OCI-LY7 (cell line): ENCODE measurements at regions not wholly inside any gene's neighbourhood (a gene's known extent, or its start where the extent isn't known, plus 50 kb on each side); places are given as distances from the start of the nearest gene placed in this dataset.

Experiments
- BruUV-seq: library from RNA; stranded (reverse); fragments of 400-500 nt; replicated peaks from 2 replicates; lab custom pipeline; 2021; lab: Mats Ljungman, UMichigan
- CTCF ChIA-PET: fragments of 300-600 bp; sonication (Branson Sonifier 250); formaldehyde crosslinking; loops from one replicate; lab custom pipeline; 2022; ENCODE audit warnings: antibody characterized with exemption; ENCODE audit not compliant: unreplicated experiment; lab: Charles Lee
- POLR2A ChIA-PET: fragments of 300-600 bp; sonication (Branson Sonifier 250); formaldehyde crosslinking; loops from one replicate; lab custom pipeline; 2022; ENCODE audit warnings: antibody characterized with exemption; lab: Charles Lee
- DNase-seq: peaks from one replicate; pipeline ENCODE4 v3.0.0-alpha.2; 2015; ENCODE audit warnings: low spot score
- H2AFZ ChIP-seq: fragments of 200-600 bp; sonication (generic), shearing (Covaris generic); 2 replicates; pipeline ENCODE4 v1.6.1; 2014; ENCODE audit warnings: mild to moderate bottlenecking, antibody characterized with exemption, low read length, moderate library complexity
- H3K27ac ChIP-seq: fragments of 200-600 bp; sonication (generic); 2 replicates; pipeline ENCODE4 v1.5.1; 2014; ENCODE audit warnings: mixed run types, low read depth, mild to moderate bottlenecking, moderate library complexity, low read length, inconsistent platforms; ENCODE audit not compliant: poor library complexity, severe bottlenecking
- H3K36me3 ChIP-seq: fragments of 200-600 bp; sonication (generic); 2 replicates; pipeline ENCODE4 v1.6.1; 2014; ENCODE audit warnings: mild to moderate bottlenecking, antibody characterized with exemption, low read length, moderate library complexity, mixed read lengths; ENCODE audit not compliant: insufficient read depth
- H3K4me1 ChIP-seq: fragments of 200-600 bp; sonication (generic); 2 replicates; pipeline ENCODE4 v1.5.1; 2014; ENCODE audit warnings: mild to moderate bottlenecking, low read length; ENCODE audit not compliant: insufficient read depth, poor library complexity, severe bottlenecking
- H3K4me2 ChIP-seq: fragments of 200-600 bp; sonication (generic); 2 replicates; pipeline ENCODE4 v1.6.1; 2014; ENCODE audit warnings: mild to moderate bottlenecking, low read length
- H3K4me3 ChIP-seq: fragments of 200-600 bp; sonication (generic); 2 replicates; pipeline ENCODE4 v1.5.1; 2014; ENCODE audit warnings: mild to moderate bottlenecking, low read depth, low read length; ENCODE audit not compliant: poor library complexity, severe bottlenecking
- H3K79me2 ChIP-seq: fragments of 200-600 bp; sonication (generic); 2 replicates; pipeline ENCODE4 v1.6.1; 2016; ENCODE audit warnings: low read depth, mild to moderate bottlenecking, low read length, moderate library complexity, mixed read lengths; ENCODE audit not compliant: insufficient read depth
- H3K9me2 ChIP-seq: fragments of 200-600 bp; sonication (generic); 2 replicates; pipeline ENCODE4 v1.6.1; 2016; ENCODE audit warnings: mild to moderate bottlenecking, low read length, mixed read lengths; ENCODE audit not compliant: insufficient read depth
- H3K9me3 ChIP-seq: fragments of 200-600 bp; sonication (generic); 2 replicates; pipeline ENCODE4 v1.6.1; 2014; ENCODE audit warnings: mild to moderate bottlenecking, mixed run types, low read length, mixed read lengths
- H4K20me1 ChIP-seq: fragments of 200-600 bp; sonication (generic); 2 replicates; pipeline ENCODE4 v1.6.1; 2014; ENCODE audit warnings: mild to moderate bottlenecking, antibody characterized with exemption, low read length, moderate library complexity, mixed read lengths; ENCODE audit not compliant: insufficient read depth
- CTCF ChIP-seq: fragments of 200-600 bp; sonication (generic); conservative IDR thresholded peaks from 2 replicates; pipeline ENCODE4 v1.5.1; 2014; ENCODE audit warnings: mild to moderate bottlenecking, antibody characterized with exemption, low read length, moderate library complexity, mixed read lengths
- EZH2phosphoT487 ChIP-seq: fragments of 200-600 bp; sonication (generic); IDR thresholded peaks from 2 replicates; pipeline ENCODE4 v1.6.1; 2018; ENCODE audit warnings: low read depth, borderline replicate concordance, mild to moderate bottlenecking, mixed run types, antibody characterized with exemption, low read length, moderate library complexity, mixed read lengths
- intact Hi-C: fragments of 100-400 bp; cut with micrococcal nuclease; formaldehyde crosslinking; loops from one replicate; pipeline ENCODE4 v1.10.0; 2022; ENCODE audit not compliant: unreplicated experiment

DNA sequence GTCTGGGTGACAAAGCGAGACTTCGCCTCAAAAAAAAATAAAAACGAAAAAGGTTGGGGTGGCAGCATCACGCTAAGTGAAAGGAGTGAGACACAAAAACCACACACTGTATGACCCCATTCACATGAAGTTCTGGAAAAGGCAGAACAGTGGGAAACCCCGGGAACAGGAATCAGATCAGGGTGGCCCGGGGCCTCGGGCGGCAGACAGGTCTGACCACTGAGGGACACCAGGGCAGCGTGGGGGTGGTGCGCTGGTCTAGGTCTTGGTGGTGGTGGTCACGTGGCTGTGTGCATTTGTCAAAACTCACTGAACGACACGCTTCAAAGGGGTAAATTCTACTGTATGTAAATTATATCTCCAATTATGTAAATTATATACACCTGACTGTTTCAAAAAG lies 79.7 kb upstream of the PRR20G start:
- H3K9me3 ChIP-seq: no peaks in the 10 kb centered on the region
- H3K79me2 ChIP-seq: no peaks in the 10 kb centered on the region
- H2AFZ ChIP-seq: no peak overlapping the region
- H3K9me2 ChIP-seq: no peaks in the 10 kb centered on the region
- H3K4me2 ChIP-seq: no peak overlapping the region
- H3K36me3 ChIP-seq: no peaks in the 10 kb centered on the region
- CTCF ChIA-PET: no interaction called here
- TF ChIP-seq CTCF (no peak), EZH2phosphoT487 (no peak)
- intact Hi-C loops: no loop called here
- no peaks in the 10 kb centered on the region for H4K20me1 ChIP-seq
- H3K4me3 ChIP-seq: no peak overlapping the region
- BruUV-seq: no TSS peak
- no peak for DNase-seq
- no peak overlapping the region for H3K27ac ChIP-seq
- no peaks in the 10 kb centered on the region for H3K4me1 ChIP-seq
- POLR2A ChIA-PET: interaction anchor here (0.7 kb wide), 1 partner anchor 1986 kb away, joined by 3 read pairs; no protein-coding TSS in a partner anchor

DNA sequence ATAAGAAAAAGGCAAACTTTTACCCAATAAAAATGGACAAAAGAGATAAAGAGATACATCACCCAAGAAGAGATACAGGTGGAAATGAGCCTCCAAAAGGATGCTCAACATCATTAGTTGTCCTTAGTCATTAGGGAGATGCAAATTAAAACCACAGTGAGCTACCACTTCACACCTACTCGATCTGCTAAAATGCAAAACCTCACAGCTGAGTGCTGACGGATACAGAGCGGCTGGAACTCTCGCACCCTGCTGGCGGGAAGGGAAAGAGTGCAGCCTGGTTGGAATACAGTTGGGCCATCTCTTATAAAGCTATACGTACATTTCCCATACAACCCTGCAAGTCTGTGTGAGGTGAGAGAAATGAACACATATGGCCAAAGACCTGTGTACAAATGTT lies 78.5 kb upstream of the PRR20G start:
- no TSS peak for BruUV-seq
- no peak overlapping the region for H2AFZ ChIP-seq
- H3K4me1 ChIP-seq: no peaks in the 10 kb centered on the region
- no peak for DNase-seq
- TF ChIP-seq CTCF: no peak
- no peak for TF ChIP-seq EZH2phosphoT487
- no peaks in the 10 kb centered on the region for H3K9me3 ChIP-seq
- no peaks in the 10 kb centered on the region for H3K79me2 ChIP-seq
- H3K4me3 ChIP-seq: no peak overlapping the region
- POLR2A ChIA-PET: no interaction called here
- intact Hi-C loops: no loop called here
- H3K4me2 ChIP-seq: no peak overlapping the region
- H4K20me1 ChIP-seq: no peaks in the 10 kb centered on the region
- no peaks in the 10 kb centered on the region for H3K9me2 ChIP-seq
- H3K36me3 ChIP-seq: no peaks in the 10 kb centered on the region
- CTCF ChIA-PET: no interaction called here
- no peak overlapping the region for H3K27ac ChIP-seq

DNA sequence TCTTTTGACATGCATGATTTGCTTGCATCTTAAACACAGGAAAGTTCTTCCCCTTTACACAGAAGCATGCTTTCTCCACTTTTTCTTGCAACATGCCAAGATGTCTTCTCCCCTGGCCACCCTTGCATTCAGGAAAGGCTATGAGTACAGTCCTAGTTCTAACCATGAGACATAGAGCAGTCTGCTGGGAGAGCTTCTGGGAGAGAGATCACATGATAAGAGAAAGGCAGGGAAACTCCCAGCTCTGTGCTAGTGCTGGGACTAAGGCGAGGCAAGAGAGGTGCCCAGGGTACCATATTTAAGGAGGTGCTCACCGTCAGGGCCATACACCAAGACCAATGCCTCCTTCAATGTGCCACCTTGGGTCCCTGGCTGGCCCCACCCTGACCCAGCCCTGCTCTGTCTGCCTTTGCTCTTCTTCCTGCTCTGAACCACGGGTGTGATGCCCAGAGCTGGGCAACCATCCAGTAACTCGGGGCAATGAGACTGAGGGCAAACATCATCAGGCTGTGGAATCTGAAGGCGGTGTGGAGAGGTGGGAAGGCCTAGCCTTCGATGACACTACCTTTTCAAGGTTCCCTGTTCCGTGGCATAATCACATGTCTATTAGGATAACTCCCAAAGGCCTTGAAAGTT lies 77.4 kb upstream of the PRR20G start:
- Histone ChIP-seq H3K4me2 (no peak overlapping the region), H4K20me1 (no peaks in the 10 kb centered on the region), H3K4me3 (no peak overlapping the region), H3K9me3 (no peaks in the 10 kb centered on the region), H2AFZ (no peak overlapping the region), H3K27ac (no peak overlapping the region), H3K79me2 (no peaks in the 10 kb centered on the region), H3K4me1 (no peaks in the 10 kb centered on the region), H3K9me2 (no peaks in the 10 kb centered on the region), H3K36me3 (no peaks in the 10 kb centered on the region)
- no peak for TF ChIP-seq CTCF
- no peak for TF ChIP-seq EZH2phosphoT487
- CTCF ChIA-PET: no interaction called here
- DNase-seq: no peak
- intact Hi-C loops: no loop called here
- POLR2A ChIA-PET: no interaction called here
- no TSS peak for BruUV-seq
